AG04449 (cell line): ENCODE measurements at regions not wholly inside any gene's neighbourhood (a gene's known extent, or its start where the extent isn't known, plus 50 kb on each side); places are given as distances from the start of the nearest gene placed in this dataset.
"Not testable (repeated sequence)": the region's sequence is repeated elsewhere in the genome, so short reads cannot be mapped to it uniquely, and the experiment has no call there.

Source experiments
- CTCF ChIA-PET: fragments of 350-600 bp; formaldehyde crosslinking; extraction: SDS; loops from one replicate; lab custom pipeline; 2021; ENCODE audit warnings: antibody characterized with exemption; lab: Yijun Ruan, JAX
- POLR2A ChIA-PET: fragments of 400-600, 350-600 bp; formaldehyde crosslinking; extraction: SDS; loops from one replicate; lab custom pipeline; 2020; ENCODE audit warnings: antibody characterized with exemption, inconsistent platforms; lab: Yijun Ruan, JAX
- DNase-seq: peaks from one replicate; pipeline ENCODE4 v3.0.0-alpha.2; 2010; ENCODE audit warnings: low read depth, low spot score
- H3K4me3 ChIP-seq: 2 replicates; pipeline ENCODE4 v1.5.1; 2011; ENCODE audit warnings: low read depth, mild to moderate bottlenecking, control low read depth, low read length
- TF ChIP-seq, protein P1 (sequence below): IDR thresholded peaks from one replicate; pipeline ENCODE4 v1.5.1; 2011; ENCODE audit warnings: mild to moderate bottlenecking, moderate library complexity, low read length, control low read depth, inconsistent platforms; ENCODE audit not compliant: insufficient read depth; ENCODE audit errors: missing control alignments

DNA sequence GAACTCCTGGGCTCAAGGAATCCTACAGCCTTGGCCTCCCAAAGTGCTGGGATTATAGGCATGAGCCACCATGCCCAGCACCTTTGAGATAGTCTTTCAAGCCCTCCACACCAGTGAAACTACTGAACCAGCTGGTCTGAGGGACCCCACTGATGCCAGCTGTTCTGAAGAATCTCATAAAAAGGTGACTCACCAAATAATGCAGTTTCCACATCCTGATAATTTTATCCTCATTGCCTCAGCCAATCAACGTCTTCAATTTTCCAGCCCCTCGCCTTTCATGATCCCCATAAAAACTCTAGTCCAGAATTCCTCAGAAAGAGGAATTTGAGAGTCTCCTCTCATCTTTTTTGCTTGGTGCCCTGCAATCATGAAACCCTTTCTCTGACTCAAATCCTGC, 1691.6 kb upstream of the LRRTM3 start:
- POLR2A ChIA-PET: no interaction called here
- CTCF ChIA-PET: no interaction called here
- H3K4me3 ChIP-seq: no peak overlapping the region
- DNase-seq: no peak
- TF ChIP-seq, protein P1, sequence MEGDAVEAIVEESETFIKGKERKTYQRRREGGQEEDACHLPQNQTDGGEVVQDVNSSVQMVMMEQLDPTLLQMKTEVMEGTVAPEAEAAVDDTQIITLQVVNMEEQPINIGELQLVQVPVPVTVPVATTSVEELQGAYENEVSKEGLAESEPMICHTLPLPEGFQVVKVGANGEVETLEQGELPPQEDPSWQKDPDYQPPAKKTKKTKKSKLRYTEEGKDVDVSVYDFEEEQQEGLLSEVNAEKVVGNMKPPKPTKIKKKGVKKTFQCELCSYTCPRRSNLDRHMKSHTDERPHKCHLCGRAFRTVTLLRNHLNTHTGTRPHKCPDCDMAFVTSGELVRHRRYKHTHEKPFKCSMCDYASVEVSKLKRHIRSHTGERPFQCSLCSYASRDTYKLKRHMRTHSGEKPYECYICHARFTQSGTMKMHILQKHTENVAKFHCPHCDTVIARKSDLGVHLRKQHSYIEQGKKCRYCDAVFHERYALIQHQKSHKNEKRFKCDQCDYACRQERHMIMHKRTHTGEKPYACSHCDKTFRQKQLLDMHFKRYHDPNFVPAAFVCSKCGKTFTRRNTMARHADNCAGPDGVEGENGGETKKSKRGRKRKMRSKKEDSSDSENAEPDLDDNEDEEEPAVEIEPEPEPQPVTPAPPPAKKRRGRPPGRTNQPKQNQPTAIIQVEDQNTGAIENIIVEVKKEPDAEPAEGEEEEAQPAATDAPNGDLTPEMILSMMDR: no peak

DNA sequence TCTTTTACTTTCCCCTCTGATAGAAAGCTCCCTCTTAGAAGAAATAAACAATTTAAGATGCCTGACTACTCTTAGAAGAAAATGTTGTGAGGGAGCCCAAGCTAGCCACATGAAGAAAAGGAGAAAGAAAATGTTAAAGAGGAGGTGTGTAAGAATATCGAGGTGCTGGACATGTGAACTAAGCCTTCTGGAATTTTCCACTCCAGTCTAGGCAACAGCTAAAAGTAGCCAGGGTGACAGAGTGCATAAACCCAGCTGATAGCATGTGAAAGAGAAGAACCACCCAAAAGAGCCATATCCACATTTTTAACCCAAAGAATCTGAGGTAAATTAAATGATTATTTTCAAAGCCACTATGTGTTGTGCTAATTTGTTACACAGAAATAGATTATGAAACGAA, 1690.6 kb upstream of the LRRTM3 start:
- TF ChIP-seq, protein P1: no peak
- no peak for DNase-seq
- CTCF ChIA-PET: no interaction called here
- POLR2A ChIA-PET: no interaction called here
- no peak overlapping the region for H3K4me3 ChIP-seq

DNA sequence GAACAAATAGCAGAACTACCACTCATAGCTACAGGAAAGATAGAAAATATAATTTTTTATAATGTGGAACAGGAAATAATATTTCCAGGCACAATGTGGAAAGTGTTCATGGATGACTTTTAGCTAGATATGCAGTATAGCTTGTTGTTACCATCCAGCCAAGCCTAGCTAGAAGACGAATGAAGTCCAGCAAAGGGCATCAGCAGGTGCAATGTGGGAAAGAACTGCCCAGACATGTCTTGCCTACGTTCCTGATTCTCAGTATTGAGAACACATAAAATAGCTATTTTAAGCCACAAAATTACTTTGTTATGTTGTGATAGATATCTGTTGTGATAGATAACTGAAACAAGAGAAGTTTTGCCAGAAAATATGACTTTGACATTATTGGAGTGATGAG, 1690.0 kb upstream of the LRRTM3 start:
- TF ChIP-seq, protein P1: no peak
- CTCF ChIA-PET: no interaction called here
- no peak for DNase-seq
- no peak overlapping the region for H3K4me3 ChIP-seq
- POLR2A ChIA-PET: no interaction called here

DNA sequence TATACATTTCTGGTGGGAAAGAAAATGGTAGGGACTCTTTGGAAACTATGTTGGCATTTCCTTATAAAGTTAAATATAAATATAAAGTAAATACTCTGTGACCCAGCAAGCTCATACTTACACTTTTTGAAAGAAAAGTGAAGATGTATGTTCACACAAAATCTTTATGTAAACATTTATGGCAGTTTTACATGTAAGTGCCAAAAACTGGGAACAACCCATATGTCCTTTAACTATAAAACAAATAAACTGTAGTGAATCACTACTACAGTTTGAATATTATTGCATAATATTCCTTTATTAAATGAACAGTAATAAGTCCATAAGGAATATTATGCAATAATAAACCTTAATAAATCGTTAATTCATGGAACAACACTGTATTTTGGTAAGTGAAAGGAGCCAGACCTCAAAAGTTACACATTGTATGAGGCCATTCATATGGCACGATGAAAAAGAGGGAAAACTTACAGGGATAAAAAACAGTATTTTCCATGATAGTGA, 1660.3 kb upstream of the LRRTM3 start:
- TF ChIP-seq, protein P1: no peak
- no peak overlapping the region for H3K4me3 ChIP-seq
- CTCF ChIA-PET: no interaction called here
- POLR2A ChIA-PET: no interaction called here
- no peak for DNase-seq

DNA sequence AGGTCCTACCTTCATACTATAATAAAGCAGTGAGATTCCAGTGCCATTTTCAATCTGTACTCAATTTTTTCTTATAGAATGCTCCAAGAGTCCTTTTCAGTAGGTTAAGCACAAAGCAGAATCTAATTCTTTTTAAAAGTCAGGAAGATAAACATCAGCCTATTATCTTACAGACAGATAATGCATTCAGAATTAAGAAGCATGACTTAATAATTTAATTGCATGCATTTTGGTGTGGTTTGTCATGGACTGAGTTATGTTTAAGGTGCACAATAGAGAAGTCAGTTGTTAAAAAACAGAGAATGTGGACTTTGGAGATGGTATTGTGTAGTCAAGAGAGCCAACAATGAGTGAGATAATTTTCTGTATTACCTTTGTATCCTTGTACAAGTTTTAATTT, 1656.3 kb upstream of the LRRTM3 start:
- DNase-seq, POLR2A ChIA-PET, CTCF ChIA-PET, H3K4me3 ChIP-seq: not testable (repeated sequence)

DNA sequence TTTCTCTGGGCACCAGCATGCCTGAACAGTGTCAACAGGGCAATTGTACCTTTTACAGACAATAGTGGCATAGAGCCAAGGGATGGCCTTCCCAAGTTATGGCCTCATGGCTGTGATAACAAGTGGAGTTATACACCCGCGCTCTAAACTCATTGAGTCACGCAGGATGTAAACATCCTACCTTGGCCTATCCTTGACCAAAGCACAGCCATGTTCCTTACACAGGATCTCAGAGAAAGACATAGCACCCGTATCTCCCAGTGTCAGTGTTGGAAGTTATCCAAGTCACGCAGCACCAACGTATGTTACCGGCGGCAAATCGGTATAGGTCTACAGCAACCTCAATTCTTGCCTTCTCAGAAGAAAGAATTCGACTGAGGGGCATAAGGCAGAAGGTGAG, 1654.9 kb upstream of the LRRTM3 start:
- H3K4me3 ChIP-seq: no peak overlapping the region
- ChIA-PET POLR2A (no interaction called here), CTCF (no interaction called here)
- no peak for DNase-seq
- TF ChIP-seq, protein P1: no peak

DNA sequence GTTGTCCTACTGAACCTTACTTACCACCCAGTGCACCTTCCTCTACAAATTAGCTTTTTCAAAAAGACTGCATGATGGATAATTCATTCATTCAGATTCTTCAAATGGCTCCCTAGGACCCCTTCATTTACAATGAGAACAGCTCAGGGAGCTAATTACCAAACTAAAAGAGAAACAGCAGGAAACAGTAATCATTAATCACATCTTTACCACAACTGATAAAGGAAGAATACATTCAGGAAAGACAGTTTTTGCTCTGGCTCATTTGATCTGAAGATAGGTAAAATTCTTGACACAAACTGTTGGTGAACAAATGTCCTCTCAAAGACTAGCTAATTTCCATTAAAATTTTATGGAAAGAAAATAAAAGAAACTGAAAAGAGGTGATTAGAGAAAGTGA, 1652.7 kb upstream of the LRRTM3 start:
- no peak for DNase-seq
- POLR2A ChIA-PET: no interaction called here
- CTCF ChIA-PET: no interaction called here
- TF ChIP-seq, protein P1: no peak
- no peak overlapping the region for H3K4me3 ChIP-seq
